HG03342 (cell line): ENCODE measurements at regions not wholly inside any gene's neighbourhood (a gene's known extent, or its start where the extent isn't known, plus 50 kb on each side); places are given as distances from the start of the nearest gene placed in this dataset.
A peak's percentile ranks its signal among the peaks of the same experiment; 100 is the strongest.

Experiments
- ATAC-seq: cut with Tn5 transposase; IDR thresholded peaks from one replicate; pipeline ENCODE4 v1.9.1; 2021; ENCODE audit warnings: mild to moderate bottlenecking, moderate library complexity; ENCODE audit not compliant: unreplicated experiment

DNA sequence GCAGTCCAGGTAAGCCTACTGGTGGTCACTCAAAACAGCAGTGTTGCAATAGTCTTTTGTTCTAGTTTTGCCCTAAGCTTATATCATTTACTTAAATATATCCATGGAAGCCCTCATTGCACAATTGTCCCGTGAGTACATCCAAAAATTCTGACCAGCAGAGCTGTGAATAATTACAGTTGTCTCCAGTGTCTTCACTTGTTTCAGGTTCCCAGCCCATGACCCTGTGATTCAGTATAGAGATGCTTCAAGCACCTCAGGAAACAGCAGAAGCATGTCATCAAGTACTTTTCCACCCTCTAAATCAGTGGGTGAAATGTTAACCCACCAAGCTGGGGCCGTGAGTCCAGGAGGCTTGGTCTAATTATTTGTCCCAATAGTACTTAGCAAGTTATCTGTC, 214.9 kb upstream of the RPS6KA3 start:
- no peak for ATAC-seq

DNA sequence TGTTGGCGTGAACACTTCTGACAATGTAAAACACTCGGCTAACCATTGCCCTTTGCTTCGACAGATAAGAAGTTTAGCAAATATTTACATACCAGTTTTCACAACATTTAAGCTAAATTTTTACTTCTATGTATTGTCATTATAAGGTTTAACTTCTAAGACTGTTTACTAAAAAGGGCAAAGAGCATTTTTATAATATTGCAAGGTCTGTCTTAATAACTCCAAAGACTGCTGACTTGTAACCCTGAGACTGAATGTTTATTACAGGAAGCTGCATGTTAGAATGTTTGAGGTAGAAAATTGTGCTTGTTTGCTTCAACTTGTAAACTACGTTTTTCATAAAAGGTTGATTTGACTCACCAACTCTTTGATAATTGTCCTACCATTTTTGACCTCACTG, 213.2 kb upstream of the RPS6KA3 start:
- ATAC-seq, result no peak

DNA sequence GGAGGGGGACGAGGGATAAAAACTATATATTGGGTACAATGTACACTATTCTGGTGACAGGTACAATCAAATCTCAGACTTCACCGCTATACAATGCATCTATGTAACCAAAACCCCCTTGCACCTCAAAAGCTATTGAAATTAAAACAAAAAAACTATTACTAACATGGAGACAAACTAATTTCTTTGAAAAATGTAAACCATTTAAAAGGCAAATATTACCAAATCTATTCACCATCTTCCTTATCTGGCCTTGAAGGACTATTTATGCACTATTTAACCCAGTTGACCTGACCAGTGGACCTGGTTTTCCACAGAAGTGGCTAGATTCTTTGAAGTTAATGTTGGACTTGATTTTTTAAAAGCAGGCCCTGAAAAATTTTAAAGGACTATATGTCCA, 212.3 kb upstream of the RPS6KA3 start:
- ATAC-seq, result no peak

DNA sequence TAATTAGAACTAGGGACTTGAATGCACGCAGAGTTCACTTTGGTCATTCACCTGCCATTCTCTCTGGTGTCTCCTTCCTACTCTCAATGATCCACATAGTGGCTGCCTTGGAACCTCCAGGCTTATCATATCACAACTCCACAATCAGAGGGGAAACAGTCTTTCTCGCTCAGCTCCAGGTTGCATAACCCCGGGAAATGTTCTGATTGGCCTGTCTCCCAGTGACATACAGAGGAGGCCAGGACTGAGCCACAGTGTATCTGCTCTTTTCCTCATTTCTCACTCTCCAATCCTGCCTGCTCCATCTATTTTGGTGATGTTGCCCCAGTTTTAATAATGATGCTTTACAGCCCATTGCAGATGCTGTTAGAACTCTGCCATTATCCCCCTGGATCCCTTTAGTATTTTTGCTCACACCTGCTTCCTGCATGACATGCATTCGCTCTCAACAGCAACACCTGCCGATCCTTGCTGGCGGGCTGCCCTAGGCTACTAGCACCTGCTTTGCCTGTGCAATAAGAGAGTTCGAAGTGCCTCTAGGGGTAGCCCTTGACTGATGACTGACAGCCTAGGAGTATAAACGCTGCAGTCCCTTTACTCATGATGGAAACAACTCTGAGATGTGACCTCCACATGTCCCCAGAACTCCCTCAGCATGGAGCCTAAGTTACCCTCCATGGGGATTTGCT, 211.3 kb upstream of the RPS6KA3 start:
- no peak for ATAC-seq

DNA sequence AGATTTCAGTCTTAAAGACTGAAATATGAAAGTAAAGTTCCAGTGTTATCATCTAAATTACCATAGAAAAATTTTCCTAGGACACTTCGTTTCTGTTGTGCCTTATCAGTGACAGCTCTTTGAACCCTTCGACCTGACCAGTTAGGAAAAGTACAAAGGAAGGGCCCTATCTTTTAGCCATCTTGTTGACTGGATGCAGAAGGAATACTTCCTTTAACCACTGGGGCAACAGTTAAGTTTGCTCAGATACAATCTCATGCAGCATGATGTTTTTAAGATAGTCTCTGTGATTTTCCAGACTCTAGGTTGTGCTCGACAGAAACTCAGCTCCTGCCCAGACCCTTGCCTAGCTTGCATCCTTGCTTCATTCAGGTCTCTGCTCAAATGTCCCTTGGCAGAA, 210.5 kb upstream of the RPS6KA3 start:
- ATAC-seq, result no peak

DNA sequence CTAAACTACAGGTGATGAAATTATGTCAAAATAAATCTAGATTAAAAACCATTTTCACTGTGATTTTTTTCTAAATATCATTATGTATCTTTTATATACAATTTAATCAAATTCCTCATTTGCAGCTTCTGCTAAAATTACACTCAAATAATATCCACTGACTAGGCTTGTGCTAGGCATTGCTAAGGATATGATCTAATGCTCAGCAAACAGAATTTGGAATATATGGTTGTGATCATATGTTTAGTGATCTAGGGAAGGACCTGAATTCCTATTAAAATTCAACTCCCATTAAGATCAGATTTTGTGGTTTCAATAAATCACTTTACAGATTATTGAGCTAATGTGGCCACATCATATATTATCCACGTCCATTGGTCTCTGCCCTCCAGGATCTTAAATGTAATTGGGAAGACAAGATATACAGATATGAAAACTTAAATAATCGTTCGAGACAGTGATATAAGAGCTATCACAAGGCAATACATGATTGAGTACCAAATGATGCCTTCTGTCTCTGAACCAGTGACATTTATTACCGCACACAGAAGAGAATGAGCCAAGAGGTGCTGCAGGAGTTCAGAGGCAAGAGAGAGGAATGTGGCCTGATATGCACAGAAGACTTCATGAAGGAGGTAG, 206.0 kb upstream of the RPS6KA3 start:
- ATAC-seq, result no peak

DNA sequence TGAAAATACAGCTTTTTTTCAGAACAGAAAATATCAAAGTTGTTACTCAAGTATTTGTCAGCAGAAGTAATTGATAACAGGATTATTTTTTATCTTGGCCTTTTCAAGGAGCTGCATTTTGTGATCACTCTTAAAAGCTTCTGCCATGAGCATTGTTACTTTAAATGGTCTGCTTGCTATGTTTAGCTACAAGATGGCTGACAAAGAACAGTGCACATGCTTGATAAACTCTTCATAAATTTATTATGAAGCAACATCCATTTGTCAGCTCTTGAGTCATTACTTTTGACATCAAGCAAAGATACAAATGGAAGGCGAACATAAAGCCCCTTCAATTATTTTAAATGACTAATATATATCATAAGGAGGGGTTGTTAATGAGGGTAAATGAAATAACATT, 205.4 kb upstream of the RPS6KA3 start:
- ATAC-seq, result no peak

DNA sequence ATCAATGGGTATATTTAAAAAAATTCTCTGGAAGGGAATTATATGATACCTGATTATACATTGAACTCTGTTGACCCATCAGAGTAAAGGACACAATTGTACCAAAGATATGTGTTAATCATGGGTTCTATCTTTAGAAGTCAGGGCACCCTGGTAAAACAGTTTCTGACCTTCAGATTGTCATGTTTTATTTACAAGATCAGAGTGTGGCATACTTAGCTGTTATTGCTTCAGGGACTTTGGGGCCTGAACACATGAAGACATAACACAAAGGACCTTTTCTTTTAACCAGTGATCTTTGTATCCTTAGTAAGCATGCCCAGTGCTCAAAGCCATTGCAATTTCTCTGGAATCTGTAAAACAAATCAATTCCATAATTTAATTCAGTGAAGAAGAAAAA, 204.8 kb upstream of the RPS6KA3 start:
- ATAC-seq, result no peak

DNA sequence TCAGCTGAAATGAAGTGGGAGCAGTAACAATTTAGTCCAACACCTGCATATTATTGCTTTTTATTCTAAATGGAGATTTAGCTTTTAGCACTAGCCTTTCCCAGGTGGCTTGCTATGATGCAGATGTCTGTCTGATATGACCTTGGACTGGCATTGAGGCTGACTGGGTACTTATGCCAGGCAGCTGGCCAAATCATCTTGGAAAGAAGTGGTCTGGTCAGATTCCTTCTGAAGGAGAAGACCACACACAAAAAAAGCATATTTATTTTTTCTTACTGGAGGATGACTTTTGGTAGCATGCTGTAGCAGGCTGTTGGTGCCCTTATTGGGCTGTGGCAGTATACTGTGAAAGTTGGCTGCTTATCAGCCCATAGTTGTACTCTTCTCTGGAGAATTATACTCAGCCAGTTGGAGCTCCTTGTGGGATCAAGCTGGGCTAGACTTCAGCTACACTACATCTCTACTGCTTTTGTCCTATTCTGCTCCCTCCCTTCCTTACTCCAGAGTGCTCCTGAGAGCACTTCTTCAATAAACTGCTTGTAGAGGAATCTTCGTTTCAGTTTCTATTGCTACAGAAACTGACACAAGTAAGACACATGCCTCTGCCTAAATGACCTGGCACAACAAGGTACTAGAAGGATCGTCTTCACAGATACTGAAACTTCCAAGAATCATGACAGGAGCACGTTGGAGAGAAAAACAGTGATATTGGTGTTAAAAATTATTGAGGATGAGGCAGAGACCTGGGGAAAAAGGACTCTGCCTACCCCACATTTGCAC, 196.8 kb upstream of the RPS6KA3 start:
- no peak for ATAC-seq

DNA sequence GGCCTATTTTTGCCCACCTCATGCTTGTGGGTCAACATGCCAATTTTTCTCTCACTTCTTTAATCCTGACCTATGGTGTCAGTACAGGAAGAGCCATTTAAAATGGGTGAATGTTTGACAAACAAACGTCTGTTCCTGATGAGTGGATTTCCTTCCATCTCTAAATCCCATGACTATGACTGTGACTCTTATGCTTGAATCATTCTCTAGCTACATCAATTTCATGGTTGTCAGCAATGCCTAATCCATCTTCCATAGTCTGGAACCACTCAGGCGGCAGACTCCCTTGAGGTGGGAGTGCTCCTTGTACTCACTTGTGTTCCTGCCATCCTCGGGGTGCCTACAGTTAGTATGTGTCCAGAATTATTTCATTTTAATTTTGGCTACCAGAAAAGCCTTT, 194.9 kb upstream of the RPS6KA3 start:
- no peak for ATAC-seq

DNA sequence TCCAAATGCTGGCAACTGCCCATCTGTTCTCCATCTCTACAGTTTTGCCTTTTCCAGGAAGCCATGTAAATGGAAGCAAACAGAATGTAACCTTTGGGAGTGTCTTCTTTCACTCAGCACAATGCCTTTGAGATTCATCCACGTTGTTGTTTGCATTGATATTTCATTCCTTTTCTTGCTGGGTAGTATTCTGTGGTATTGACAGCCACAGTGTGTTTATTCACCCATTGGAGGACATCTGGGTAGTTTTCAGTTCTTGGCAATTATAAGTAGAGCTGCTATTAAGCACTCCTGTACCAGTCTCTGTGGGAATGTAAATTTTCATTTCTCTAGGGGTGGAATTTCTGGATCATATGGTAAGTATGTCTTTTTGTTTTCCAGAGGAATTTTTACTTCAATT, 194.3 kb upstream of the RPS6KA3 start:
- no peak for ATAC-seq

DNA sequence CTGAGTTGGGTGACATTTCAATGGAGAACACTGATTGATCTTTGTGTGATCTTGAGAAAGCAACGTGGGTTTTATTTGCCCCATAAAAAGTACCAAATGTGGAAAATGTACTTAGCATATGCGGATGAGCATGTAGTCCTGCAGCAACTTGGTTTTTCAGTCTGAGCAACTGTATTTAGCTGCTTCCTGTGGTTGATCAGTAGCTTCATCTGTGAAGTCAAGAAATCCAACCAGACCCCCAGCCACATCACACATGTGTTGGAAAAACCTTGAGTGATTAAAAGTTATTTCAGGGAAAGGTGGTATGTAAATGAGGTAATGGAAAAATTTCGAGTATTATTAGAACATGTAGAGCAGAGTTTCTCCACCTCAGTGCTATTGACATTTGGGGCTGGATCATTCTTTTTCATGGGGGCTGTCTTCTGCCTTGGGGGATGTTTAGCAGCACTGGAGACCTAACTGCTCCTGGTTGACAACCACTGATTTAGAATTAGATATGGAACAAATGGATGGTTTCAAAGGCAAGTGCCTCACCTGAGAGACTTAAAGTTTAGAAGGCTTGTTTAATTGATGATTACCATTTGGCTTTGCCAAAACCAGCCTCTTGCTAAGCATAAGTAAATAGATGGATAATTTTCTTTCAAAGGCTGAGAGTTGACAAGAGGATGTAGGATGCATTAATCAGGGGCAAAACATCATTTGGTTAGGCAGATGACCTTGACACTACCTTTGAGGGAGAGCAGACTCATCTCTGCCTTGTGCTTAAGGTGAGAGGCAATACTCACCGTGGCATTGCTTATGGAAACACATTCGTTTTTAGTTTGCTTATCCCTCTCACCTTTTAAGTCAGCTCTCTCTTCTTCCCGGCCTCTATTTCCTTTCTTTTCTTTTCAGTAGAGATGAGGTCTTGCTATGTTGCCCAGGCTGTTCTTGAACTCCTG, 193.0 kb upstream of the RPS6KA3 start:
- ATAC-seq, result no peak

DNA sequence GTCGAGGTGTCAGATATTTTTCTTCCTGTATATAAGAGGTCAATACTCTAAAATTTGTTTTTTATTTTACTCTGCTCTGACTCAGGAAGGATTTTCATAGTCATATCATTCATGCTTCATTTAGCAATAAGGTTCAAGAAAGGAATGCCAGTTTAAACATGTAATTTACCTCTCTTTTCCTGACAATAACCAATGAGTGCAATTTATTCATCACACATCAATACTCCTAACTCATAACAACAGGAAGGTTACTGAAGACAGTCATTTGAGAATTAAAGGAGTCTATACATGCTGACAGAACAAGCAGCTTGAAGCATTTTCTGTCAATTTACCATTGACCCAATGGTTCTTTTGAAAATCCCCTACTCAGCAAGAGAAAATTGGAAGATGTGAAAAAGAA, 190.3 kb upstream of the RPS6KA3 start:
- ATAC-seq, result no peak

DNA sequence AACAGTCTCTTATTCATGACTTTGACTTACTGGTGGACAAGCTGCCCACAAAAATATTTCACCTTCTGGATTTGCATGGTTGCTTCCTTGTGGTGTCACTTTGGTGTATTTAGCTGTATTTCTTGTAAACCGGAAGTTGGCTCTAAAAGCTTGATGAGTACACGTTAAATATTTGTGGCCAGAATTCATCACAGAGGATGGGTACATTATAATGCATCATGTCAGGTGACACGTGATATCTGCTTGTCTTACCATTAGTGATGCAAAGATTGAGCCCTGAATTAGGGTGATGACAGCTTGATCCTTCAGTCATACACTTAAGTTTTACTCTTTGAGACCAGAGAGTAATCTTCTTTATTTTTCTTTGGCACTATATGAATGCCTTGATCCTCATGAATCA, 188.3 kb upstream of the RPS6KA3 start:
- ATAC-seq, result no peak

DNA sequence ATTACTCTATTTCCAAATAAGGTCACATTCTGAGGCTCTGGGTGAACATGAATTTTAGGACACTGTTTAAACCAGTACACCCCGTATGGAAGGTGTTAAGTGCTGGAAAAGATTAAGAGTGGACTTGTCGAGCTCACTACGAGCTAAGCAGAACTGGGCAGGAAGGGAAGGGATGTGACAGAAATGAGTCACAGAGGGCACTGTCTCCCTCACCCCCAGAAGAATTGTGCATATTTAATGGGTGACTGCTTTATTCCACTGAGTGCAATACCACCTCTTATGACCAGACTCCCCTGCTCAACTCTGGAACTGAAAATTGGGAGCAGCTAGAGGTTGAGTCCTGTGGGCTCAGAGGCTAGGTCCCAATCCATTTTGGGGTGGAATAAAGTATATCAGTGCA, 187.4 kb upstream of the RPS6KA3 start:
- ATAC-seq, result no peak

DNA sequence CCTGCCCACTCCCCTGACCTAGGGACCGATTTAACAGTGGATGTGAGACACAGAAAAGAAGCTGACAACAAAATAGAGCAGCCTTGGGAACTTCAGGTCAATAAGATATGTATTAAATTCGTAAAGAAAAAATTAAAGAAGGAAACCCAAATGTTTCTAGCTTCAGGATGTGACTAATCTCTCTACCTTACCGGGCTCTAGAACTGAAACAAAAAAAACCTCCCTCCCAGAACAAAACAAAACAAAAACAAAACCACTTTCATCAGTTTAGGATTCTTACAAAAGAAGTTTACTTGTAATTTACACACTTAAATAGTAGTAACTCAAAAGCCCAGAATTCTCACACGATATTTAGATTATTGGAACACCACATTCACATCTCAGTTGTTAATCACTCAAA, 185.8 kb upstream of the RPS6KA3 start:
- ATAC-seq, result peak; percentile 77

DNA sequence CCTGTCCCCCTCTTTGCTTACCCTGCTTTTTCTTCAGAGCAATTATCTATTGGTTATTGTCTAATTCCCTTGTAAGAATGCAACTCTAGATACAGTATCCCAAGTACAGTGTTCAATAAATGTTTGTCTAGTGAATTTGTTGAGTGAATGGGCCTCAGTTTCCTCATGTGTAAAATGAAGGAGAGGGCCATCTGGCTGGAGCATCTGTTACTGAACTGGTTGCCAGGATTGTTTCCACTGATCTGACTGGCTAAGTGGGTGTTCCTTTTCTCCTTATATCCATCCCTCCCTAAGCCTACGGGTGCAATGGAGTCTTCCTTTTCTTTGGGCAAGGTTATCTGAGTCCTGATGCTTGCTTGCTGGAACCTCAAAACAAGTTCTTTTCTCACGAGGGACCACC, 185.2 kb upstream of the RPS6KA3 start:
- no peak for ATAC-seq

DNA sequence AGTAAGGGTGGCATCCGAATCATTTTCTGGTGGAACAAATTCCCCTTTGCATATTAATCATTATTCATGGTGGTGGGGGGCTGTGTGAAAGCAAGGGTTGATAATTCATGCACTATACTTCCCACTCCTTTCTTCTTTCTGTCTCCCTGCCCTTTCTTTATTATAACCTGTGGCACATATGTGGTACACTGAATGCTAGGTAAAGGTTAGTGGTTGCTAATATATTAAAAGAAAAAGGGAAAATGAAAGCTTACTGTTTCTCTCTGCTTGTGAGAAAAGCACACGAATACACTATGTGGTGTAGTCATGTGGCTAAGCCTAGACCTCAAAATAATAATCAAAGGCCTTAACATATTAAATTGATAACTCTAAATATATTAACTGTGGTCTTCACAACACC, 178.4 kb upstream of the RPS6KA3 start:
- no peak for ATAC-seq

DNA sequence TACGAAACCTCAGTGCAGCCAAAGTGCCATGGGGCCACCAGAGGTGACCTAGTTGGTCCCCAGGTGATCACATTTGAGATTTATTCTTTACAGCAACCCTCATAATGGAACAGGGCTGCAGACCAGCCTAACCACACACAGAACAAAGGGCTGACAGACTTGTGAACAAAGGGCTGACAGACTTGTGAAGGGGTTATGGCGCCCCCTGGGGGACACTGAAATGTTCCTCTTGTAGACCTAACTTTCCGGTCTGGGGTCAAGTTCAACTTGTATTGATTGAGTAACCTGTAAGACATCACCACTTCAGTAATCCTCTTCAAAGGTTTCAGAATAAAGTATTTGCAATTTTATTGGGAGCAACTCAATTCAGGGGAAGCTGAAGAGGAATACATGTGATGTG, 175.9 kb upstream of the RPS6KA3 start:
- peak; percentile 76 for ATAC-seq

DNA sequence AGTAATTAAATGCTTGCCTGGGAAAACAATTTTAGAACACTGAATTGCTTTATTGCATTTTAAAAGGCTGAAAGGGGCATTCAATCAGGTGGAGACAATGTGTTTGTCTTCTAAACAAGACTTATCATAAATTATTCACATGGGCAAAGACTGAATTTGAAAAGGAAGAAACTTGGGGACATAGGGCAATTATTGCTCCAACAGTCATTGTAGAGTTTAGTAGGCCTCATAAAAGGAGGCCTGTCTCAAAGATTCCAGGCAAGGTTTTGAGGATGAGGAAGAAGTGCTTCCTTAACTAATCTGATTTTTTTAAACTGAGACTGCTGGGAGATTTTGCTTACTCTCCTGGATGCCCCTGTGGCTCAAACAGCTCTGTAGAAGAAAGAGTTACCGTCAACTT, 174.4 kb upstream of the RPS6KA3 start:
- no peak for ATAC-seq

DNA sequence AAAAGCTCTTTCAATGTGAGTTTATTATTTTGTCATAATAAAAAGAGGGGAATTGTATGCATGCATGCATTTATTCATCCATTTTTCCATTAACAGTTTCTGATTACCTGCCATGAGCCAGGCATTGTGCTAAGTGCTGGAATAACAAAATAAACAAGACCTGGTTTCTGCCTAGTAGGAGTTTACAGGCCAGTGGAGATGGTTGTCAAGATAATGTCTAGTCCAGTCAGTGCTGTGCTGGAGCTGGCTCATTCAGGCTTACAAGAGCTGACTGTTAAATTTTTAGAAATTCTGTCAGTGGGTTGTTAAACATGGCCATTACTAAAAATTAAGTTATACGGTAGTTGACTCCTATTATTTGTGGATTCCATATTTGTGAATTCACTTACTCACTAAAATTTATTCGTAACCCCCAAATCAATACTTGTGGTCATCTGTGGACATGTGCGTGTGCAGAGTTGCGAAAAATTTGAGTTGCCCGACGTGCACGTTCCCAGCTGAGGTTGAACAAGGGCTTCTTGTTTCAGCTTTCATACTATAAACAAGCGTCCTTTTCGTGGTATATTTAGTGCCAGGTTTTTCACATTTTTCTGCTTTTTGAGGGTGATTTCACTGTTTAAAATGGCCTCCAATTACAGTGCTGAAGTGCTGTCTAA, 172.3 kb upstream of the RPS6KA3 start:
- ATAC-seq, result no peak
